WERI-Rb-1 (cell line): ENCODE measurements at regions not wholly inside any gene's neighbourhood (a gene's known extent, or its start where the extent isn't known, plus 50 kb on each side); places are given as distances from the start of the nearest gene placed in this dataset.

Experiments used
- DNase-seq: peaks from one replicate; pipeline ENCODE4 v3.0.0-alpha.2; 2020
- H3K27ac ChIP-seq: fragments of 250-450 bp; sonication (Bioruptor Pico); 2 replicates; pipeline ENCODE4 v1.5.1; 2020; ENCODE audit warnings: mild to moderate bottlenecking, moderate library complexity
- H3K27me3 ChIP-seq: fragments of 250-450 bp; sonication (Bioruptor Pico); 2 replicates; pipeline ENCODE4 v1.5.1; 2021; ENCODE audit warnings: mild to moderate bottlenecking, low read depth, moderate library complexity; ENCODE audit not compliant: insufficient read depth, severe bottlenecking
- H3K36me3 ChIP-seq: fragments of 250-450 bp; sonication (Bioruptor Pico); 2 replicates; pipeline ENCODE4 v1.5.1; 2020; ENCODE audit warnings: mild to moderate bottlenecking, moderate library complexity
- H3K4me3 ChIP-seq: 2 replicates; pipeline ENCODE4 v1.5.1; 2011; ENCODE audit warnings: low read depth, mild to moderate bottlenecking, control low read depth, low read length
- H3K9me3 ChIP-seq: fragments of 250-450 bp; sonication (Bioruptor Pico); 2 replicates; pipeline ENCODE4 v1.5.1; 2021; ENCODE audit warnings: mild to moderate bottlenecking, moderate library complexity; ENCODE audit not compliant: severe bottlenecking
- CTCF ChIP-seq: IDR thresholded peaks from 2 replicates; pipeline ENCODE4 v1.5.1; 2011; ENCODE audit warnings: low read depth, mild to moderate bottlenecking, control low read depth, inconsistent platforms, low read length

GRCh38 chr22:47884775-47885174 is 1122.3 kb downstream of the TBC1D22A start:
- H3K36me3 ChIP-seq, result no peaks in the 10 kb centered on the region
- H3K27me3 ChIP-seq, result no peaks in the 10 kb centered on the region
- no peak for DNase-seq
- no peak for TF ChIP-seq CTCF
- no peak overlapping the region for H3K4me3 ChIP-seq
- H3K27ac ChIP-seq, result no peak overlapping the region
- no peaks in the 10 kb centered on the region for H3K9me3 ChIP-seq

GRCh38 chr22:47884200-47884599 is 1121.8 kb downstream of the TBC1D22A start:
- Histone ChIP-seq H3K4me3 (no peak overlapping the region), H3K9me3 (no peaks in the 10 kb centered on the region), H3K27me3 (no peaks in the 10 kb centered on the region), H3K36me3 (no peaks in the 10 kb centered on the region), H3K27ac (no peak overlapping the region)
- DNase-seq, result no peak
- TF ChIP-seq CTCF, result no peak

GRCh38 chr22:47883757-47884156 is 1121.3 kb downstream of the TBC1D22A start:
- no peaks in the 10 kb centered on the region for H3K27me3 ChIP-seq
- no peak for TF ChIP-seq CTCF
- H3K4me3 ChIP-seq, result no peak overlapping the region
- H3K36me3 ChIP-seq, result no peaks in the 10 kb centered on the region
- no peak overlapping the region for H3K27ac ChIP-seq
- DNase-seq, result no peak
- H3K9me3 ChIP-seq, result no peaks in the 10 kb centered on the region

GRCh38 chr22:47879346-47879745 is 1116.9 kb downstream of the TBC1D22A start:
- H3K9me3 ChIP-seq, result no peaks in the 10 kb centered on the region
- TF ChIP-seq CTCF, result no peak
- DNase-seq, result no peak
- H3K4me3 ChIP-seq, result no peak overlapping the region
- no peak overlapping the region for H3K27ac ChIP-seq
- H3K27me3 ChIP-seq, result no peaks in the 10 kb centered on the region
- no peaks in the 10 kb centered on the region for H3K36me3 ChIP-seq

- TF ChIP-seq CTCF, result no peak
- H3K36me3 ChIP-seq, result no peaks in the 10 kb centered on the region
- DNase-seq, result no peak
Measured at GRCh38 chr22:47878460-47878859, 1116.0 kb downstream of the TBC1D22A start.

GRCh38 chr22:47872761-47873535 is 1110.5 kb downstream of the TBC1D22A start:
- H3K9me3 ChIP-seq, result no peaks in the 10 kb centered on the region
- no peak for DNase-seq
- H3K4me3 ChIP-seq, result no peak overlapping the region

More at GRCh38 chr22:47878460-47878859, 1116.0 kb downstream of the TBC1D22A start:
- Histone ChIP-seq H3K9me3 (no peaks in the 10 kb centered on the region), H3K4me3 (no peak overlapping the region), H3K27me3 (no peaks in the 10 kb centered on the region), H3K27ac (no peak overlapping the region)

More at GRCh38 chr22:47872761-47873535, 1110.5 kb downstream of the TBC1D22A start:
- TF ChIP-seq CTCF, result no peak
- H3K27ac ChIP-seq, result no peak overlapping the region
- no peaks in the 10 kb centered on the region for H3K36me3 ChIP-seq
- H3K27me3 ChIP-seq, result no peaks in the 10 kb centered on the region
